BLaER1 (cell line): ENCODE measurements at regions not wholly inside any gene's neighbourhood (a gene's known extent, or its start where the extent isn't known, plus 50 kb on each side); places are given as distances from the start of the nearest gene placed in this dataset.
"Not testable (repeated sequence)": the region's sequence is repeated elsewhere in the genome, so short reads cannot be mapped to it uniquely, and the experiment has no call there.

ENCODE experiments used
- H3K27ac ChIP-seq: shearing (Covaris generic); formaldehyde crosslinking; 2 replicates; pipeline ENCODE4 v1.8.1; 2022
- H3K27me3 ChIP-seq: shearing (Covaris generic); formaldehyde crosslinking; 2 replicates; pipeline ENCODE4 v1.8.1; 2022
- H3K36me3 ChIP-seq: shearing (Covaris generic); formaldehyde crosslinking; 2 replicates; pipeline ENCODE4 v1.8.1; 2022
- H3K4me1 ChIP-seq: shearing (Covaris generic); formaldehyde crosslinking; 2 replicates; pipeline ENCODE4 v1.8.1; 2022
- H3K4me2 ChIP-seq: shearing (Covaris generic); formaldehyde crosslinking; 2 replicates; pipeline ENCODE4 v1.8.1; 2022
- H3K4me3 ChIP-seq: shearing (Covaris generic); formaldehyde crosslinking; 2 replicates; pipeline ENCODE4 v1.8.1; 2022
- H3K9ac ChIP-seq: shearing (Covaris generic); formaldehyde crosslinking; 2 replicates; pipeline ENCODE4 v1.8.1; 2022
- H3K9me3 ChIP-seq: shearing (Covaris generic); formaldehyde crosslinking; 2 replicates; pipeline ENCODE4 v1.8.1; 2022
- H4K20me1 ChIP-seq: shearing (Covaris generic); formaldehyde crosslinking; 2 replicates; pipeline ENCODE4 v1.8.1; 2022
- Cebpa-rat ChIP-seq: shearing (Covaris generic); IDR thresholded peaks from 2 replicates; pipeline ENCODE4 v1.8.1; 2022

DNA sequence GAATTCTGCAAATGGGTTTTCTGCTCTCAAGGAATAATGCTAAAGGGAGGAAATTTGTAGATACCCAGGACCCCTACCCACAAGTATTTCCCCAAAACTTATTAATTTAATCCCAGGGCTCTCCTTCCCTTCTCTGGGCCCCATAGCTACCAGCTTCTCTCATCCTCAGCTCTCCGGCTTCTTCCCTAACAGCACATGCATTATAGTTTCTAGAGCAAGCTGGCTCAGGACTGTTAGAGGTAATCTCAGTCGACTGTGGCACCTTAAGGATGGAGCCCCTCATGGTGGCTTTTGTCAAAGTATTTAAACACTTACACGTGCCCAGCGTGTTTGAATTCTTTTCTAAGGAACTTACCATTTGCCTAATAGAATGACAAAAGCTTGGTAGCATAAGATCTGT lies 252.5 kb upstream of the GAS1 start:
- Histone ChIP-seq H3K4me2 (no peak overlapping the region), H4K20me1 (no peaks in the 10 kb centered on the region), H3K9me3 (no peaks in the 10 kb centered on the region), H3K4me3 (no peak overlapping the region), H3K36me3 (no peaks in the 10 kb centered on the region), H3K4me1 (peaks cover 8% of the 10 kb centered on the region), H3K27ac (no peak overlapping the region), H3K27me3 (no peaks in the 10 kb centered on the region), H3K9ac (no peak overlapping the region)
- no peak for TF ChIP-seq Cebpa-rat

DNA sequence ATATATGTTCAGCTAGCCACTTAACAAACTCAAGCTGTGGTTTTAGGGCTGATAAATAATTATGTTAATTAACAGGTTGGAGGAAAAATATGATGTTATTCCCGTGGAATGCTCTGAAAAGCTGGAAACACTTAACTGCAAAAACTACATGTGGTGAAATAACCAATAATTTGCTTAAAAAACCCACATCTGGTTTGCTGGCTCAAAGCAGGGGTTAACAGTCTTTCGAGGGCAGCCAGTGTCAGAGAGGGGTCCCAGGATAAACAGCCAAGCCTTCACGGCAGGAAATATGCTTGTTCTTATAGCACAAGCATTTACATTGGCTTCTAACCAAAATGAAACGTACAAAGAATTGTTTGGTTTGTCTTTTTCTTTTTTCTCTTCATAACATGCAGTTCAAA lies 254.0 kb upstream of the GAS1 start:
- Histone ChIP-seq H3K9ac (no peak overlapping the region), H4K20me1 (no peaks in the 10 kb centered on the region), H3K27me3 (no peaks in the 10 kb centered on the region), H3K36me3 (no peaks in the 10 kb centered on the region), H3K27ac (no peak overlapping the region), H3K4me1 (peaks cover 4% of the 10 kb centered on the region), H3K9me3 (no peaks in the 10 kb centered on the region), H3K4me2 (no peak overlapping the region), H3K4me3 (no peak overlapping the region)
- TF ChIP-seq Cebpa-rat: no peak

- Histone ChIP-seq H3K4me3 (no peak overlapping the region), H4K20me1 (no peaks in the 10 kb centered on the region), H3K27ac (no peak overlapping the region), H3K9me3 (no peaks in the 10 kb centered on the region), H3K4me2 (no peak overlapping the region), H3K36me3 (no peaks in the 10 kb centered on the region), H3K4me1 (no peaks in the 10 kb centered on the region), H3K27me3 (no peaks in the 10 kb centered on the region), H3K9ac (no peak overlapping the region)
- no peak for TF ChIP-seq Cebpa-rat
Observed at GRCh38 chr9:87206064-87206661, 258.9 kb upstream of the GAS1 start.

DNA sequence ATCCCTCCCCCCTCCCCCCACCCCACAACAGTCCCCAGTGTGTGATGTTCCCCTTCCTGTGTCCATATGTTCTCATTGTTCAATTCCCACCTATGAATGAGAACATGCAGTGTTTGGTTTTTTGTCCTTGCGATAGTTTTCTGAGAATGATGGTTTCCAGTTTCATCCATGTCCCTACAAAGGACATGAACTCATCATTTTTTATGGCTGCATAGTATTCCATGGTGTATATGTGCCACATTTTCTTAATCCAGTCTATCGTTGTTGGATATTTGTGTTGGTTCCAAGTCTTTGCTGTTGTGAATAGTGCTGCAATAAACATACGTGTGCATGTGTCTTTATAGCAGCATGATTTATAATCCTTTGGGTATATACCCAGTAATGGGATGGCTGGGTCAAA lies 263.4 kb upstream of the GAS1 start:
- H3K9ac ChIP-seq, H3K27ac ChIP-seq, H3K4me1 ChIP-seq, H3K4me3 ChIP-seq, H4K20me1 ChIP-seq, H3K27me3 ChIP-seq, H3K4me2 ChIP-seq, H3K9me3 ChIP-seq, H3K36me3 ChIP-seq: not testable (repeated sequence)

- no peak for TF ChIP-seq Cebpa-rat
- H3K27ac ChIP-seq: no peak overlapping the region
- H3K9me3 ChIP-seq: no peaks in the 10 kb centered on the region
- no peak overlapping the region for H3K4me3 ChIP-seq
- H3K4me2 ChIP-seq: no peak overlapping the region
- H3K36me3 ChIP-seq: no peaks in the 10 kb centered on the region
- no peak overlapping the region for H3K9ac ChIP-seq
- H4K20me1 ChIP-seq: no peaks in the 10 kb centered on the region
- no peaks in the 10 kb centered on the region for H3K27me3 ChIP-seq
- H3K4me1 ChIP-seq: no peaks in the 10 kb centered on the region
Observed at GRCh38 chr9:87211669-87212068, 264.4 kb upstream of the GAS1 start.

DNA sequence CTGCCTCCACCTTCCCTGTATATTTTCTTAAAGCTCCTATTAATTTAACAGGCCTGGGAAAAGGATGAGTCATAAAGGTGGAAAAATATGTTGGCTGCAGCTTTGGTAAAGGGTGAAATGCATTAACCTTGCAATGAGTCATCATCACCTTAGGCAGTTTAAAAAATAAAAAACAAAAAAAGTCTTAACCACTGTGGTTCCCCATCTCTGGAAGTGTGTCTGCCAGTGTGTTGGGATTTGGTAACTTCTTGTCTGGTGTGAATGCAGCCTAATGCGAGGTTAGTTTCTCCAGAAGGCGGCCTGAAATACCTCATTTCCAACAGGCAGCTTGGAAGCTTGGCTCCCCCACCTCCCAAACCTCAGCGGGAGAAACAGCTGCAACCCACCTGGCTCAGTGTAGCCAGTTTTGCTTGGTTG lies 265.3 kb upstream of the GAS1 start:
- Histone ChIP-seq H3K4me3 (no peak overlapping the region), H3K27me3 (no peaks in the 10 kb centered on the region), H3K9ac (no peak overlapping the region), H3K4me1 (no peaks in the 10 kb centered on the region), H3K36me3 (no peaks in the 10 kb centered on the region), H4K20me1 (no peaks in the 10 kb centered on the region), H3K27ac (no peak overlapping the region), H3K4me2 (no peak overlapping the region), H3K9me3 (no peaks in the 10 kb centered on the region)
- no peak for TF ChIP-seq Cebpa-rat

- no peaks in the 10 kb centered on the region for H3K36me3 ChIP-seq
- no peaks in the 10 kb centered on the region for H3K4me1 ChIP-seq
- no peak overlapping the region for H3K9ac ChIP-seq
- no peak overlapping the region for H3K4me3 ChIP-seq
- H4K20me1 ChIP-seq: no peaks in the 10 kb centered on the region
- no peaks in the 10 kb centered on the region for H3K27me3 ChIP-seq
- no peaks in the 10 kb centered on the region for H3K9me3 ChIP-seq
- no peak for TF ChIP-seq Cebpa-rat
- H3K4me2 ChIP-seq: no peak overlapping the region
- H3K27ac ChIP-seq: no peak overlapping the region
Observed at GRCh38 chr9:87213948-87214347, 266.6 kb upstream of the GAS1 start.

DNA sequence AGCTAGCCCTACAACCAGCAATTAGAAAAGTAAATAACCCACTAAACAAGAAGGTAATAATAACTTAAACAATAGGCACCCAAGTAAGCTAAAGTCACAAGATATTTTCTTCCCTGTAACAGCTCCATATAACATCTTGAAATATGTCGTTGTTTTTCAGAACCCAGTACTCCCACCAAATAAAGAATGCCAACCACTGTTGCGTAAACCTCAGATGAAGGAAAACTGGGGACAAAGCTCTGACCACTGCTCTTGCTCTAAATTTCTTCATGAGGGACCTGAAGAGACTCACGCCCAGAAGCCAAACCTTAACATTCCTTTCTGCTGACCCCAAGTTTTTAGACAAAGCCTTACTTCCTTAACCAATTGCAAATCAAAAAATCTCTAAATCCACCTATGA lies 267.7 kb upstream of the GAS1 start:
- TF ChIP-seq Cebpa-rat: no peak

GRCh38 chr9:87216036-87216435 lies 268.7 kb upstream of the GAS1 start:
- no peaks in the 10 kb centered on the region for H4K20me1 ChIP-seq
- H3K27ac ChIP-seq: no peak overlapping the region
- H3K36me3 ChIP-seq: no peaks in the 10 kb centered on the region
- H3K9ac ChIP-seq: no peak overlapping the region
- H3K4me3 ChIP-seq: no peak overlapping the region
- H3K4me2 ChIP-seq: no peak overlapping the region
- H3K9me3 ChIP-seq: no peaks in the 10 kb centered on the region
- no peaks in the 10 kb centered on the region for H3K4me1 ChIP-seq
- no peak for TF ChIP-seq Cebpa-rat
- H3K27me3 ChIP-seq: no peaks in the 10 kb centered on the region

More for the DNA sequence above, 267.7 kb upstream of the GAS1 start:
- H3K4me1 ChIP-seq: no peaks in the 10 kb centered on the region
- no peaks in the 10 kb centered on the region for H3K36me3 ChIP-seq
- H3K27me3 ChIP-seq: no peaks in the 10 kb centered on the region
- H3K4me2 ChIP-seq: no peak overlapping the region
- H3K4me3 ChIP-seq: no peak overlapping the region
- H4K20me1 ChIP-seq: no peaks in the 10 kb centered on the region
- H3K9ac ChIP-seq: no peak overlapping the region
- no peak overlapping the region for H3K27ac ChIP-seq
- H3K9me3 ChIP-seq: no peaks in the 10 kb centered on the region

DNA sequence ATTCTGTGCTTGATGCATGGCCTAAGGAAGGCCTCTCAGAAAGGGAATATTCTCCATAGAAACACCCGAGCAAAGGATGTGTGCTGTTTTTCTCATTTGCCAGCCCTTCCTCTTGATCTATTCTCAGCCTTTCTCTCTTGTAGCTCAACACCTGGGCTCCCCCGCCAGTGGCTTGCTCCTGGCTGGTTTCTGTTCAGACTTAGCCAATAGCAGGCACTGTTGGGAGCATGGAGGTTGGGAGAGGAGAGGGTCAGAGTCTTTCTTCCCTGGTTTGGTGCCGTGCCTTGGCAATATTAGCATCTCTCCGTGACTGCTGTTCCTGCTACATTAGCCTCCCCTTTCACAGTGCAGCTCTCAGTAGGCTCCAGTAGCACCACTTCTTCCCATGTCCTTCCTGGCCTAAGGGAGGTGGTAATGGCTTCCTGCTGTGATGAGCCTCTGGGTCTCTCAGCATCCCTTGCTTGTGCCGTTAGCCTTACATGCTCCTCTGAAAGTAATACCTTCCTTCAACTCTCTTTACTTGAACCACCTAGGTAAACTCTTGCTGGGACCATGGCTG lies 269.7 kb upstream of the GAS1 start:
- TF ChIP-seq Cebpa-rat: no peak
- H3K9ac ChIP-seq: no peak overlapping the region
- H3K4me2 ChIP-seq: no peak overlapping the region
- no peaks in the 10 kb centered on the region for H3K36me3 ChIP-seq
- no peak overlapping the region for H3K4me3 ChIP-seq
- H3K4me1 ChIP-seq: no peaks in the 10 kb centered on the region
- H3K27ac ChIP-seq: no peak overlapping the region
- no peaks in the 10 kb centered on the region for H3K27me3 ChIP-seq
- H4K20me1 ChIP-seq: no peaks in the 10 kb centered on the region
- H3K9me3 ChIP-seq: no peaks in the 10 kb centered on the region
